ENCODE measurements at regions not wholly inside any gene's neighbourhood (a gene's known extent, or its start where the extent isn't known, plus 50 kb on each side); places are given as distances from the start of the nearest gene placed in this dataset.

- no peaks in the 10 kb centered on the region for H3K27me3 ChIP-seq (ENCODE audit: insufficient read depth, low read length)
- no peak for TF ChIP-seq CTCF (IDR thresholded peaks at IDR 0.05; ENCODE audit: extremely low read depth, low read depth, low read length)
- H4K20me1 ChIP-seq (ENCODE audit: insufficient read depth, low read length): no peaks in the 10 kb centered on the region
- no peaks in the 10 kb centered on the region for H3K9me3 ChIP-seq (ENCODE audit: low read depth, low read length)
- no peak overlapping the region for H3K4me3 ChIP-seq (ENCODE audit: insufficient read depth, low read length)
- H2AFZ ChIP-seq (ENCODE audit: low read length): no peak overlapping the region
- no peaks in the 10 kb centered on the region for H3K79me2 ChIP-seq (ENCODE audit: insufficient read depth, low read length)
- H3K36me3 ChIP-seq (ENCODE audit: insufficient read depth, low read length): no peaks in the 10 kb centered on the region
- no peak overlapping the region for H3K27ac ChIP-seq (ENCODE audit: low read depth, low read length)
- no peak for DNase-seq (ENCODE audit: insufficient read length, low spot score, missing footprints)
- H3K4me2 ChIP-seq (ENCODE audit: insufficient read depth, low read length): no peak overlapping the region
- no peaks in the 10 kb centered on the region for H3K4me1 ChIP-seq (ENCODE audit: insufficient read depth, low read length)
Measured at GRCh38 chr10:6944436-6944835, 364.4 kb upstream of the PRKCQ start.

GRCh38 chr10:6938384-6938783, 358.3 kb upstream of the PRKCQ start:
- no peak for DNase-seq (ENCODE audit: insufficient read length, low spot score, missing footprints)

GRCh38 chr10:6936931-6937330, 356.9 kb upstream of the PRKCQ start:
- H4K20me1 ChIP-seq (ENCODE audit: insufficient read depth, low read length): no peaks in the 10 kb centered on the region
- no peak for TF ChIP-seq CTCF (IDR thresholded peaks at IDR 0.05; ENCODE audit: extremely low read depth, low read depth, low read length)
- DNase-seq (ENCODE audit: insufficient read length, low spot score, missing footprints): no peak

More at GRCh38 chr10:6938384-6938783, 358.3 kb upstream of the PRKCQ start:
- Histone ChIP-seq H4K20me1 (ENCODE audit: insufficient read depth, low read length) (no peaks in the 10 kb centered on the region), H3K36me3 (ENCODE audit: insufficient read depth, low read length) (no peaks in the 10 kb centered on the region), H3K9me3 (ENCODE audit: low read depth, low read length) (no peaks in the 10 kb centered on the region), H3K4me3 (ENCODE audit: insufficient read depth, low read length) (no peak overlapping the region), H3K4me2 (ENCODE audit: insufficient read depth, low read length) (no peak overlapping the region), H3K27me3 (ENCODE audit: insufficient read depth, low read length) (no peaks in the 10 kb centered on the region), H3K79me2 (ENCODE audit: insufficient read depth, low read length) (no peaks in the 10 kb centered on the region), H3K4me1 (ENCODE audit: insufficient read depth, low read length) (no peaks in the 10 kb centered on the region), H3K27ac (ENCODE audit: low read depth, low read length) (no peak overlapping the region), H2AFZ (ENCODE audit: low read length) (no peak overlapping the region)
- TF ChIP-seq CTCF (IDR thresholded peaks at IDR 0.05; ENCODE audit: extremely low read depth, low read depth, low read length): no peak

GRCh38 chr10:6929148-6929830, 349.2 kb upstream of the PRKCQ start:
- no peaks in the 10 kb centered on the region for H4K20me1 ChIP-seq (ENCODE audit: insufficient read depth, low read length)
- no peak overlapping the region for H3K27ac ChIP-seq (ENCODE audit: low read depth, low read length)
- no peaks in the 10 kb centered on the region for H3K36me3 ChIP-seq (ENCODE audit: insufficient read depth, low read length)
- no peak overlapping the region for H2AFZ ChIP-seq (ENCODE audit: low read length)
- no peaks in the 10 kb centered on the region for H3K27me3 ChIP-seq (ENCODE audit: insufficient read depth, low read length)
- no peak overlapping the region for H3K4me3 ChIP-seq (ENCODE audit: insufficient read depth, low read length)
- no peak for TF ChIP-seq CTCF (IDR thresholded peaks at IDR 0.05; ENCODE audit: extremely low read depth, low read depth, low read length)
- DNase-seq (ENCODE audit: insufficient read length, low spot score, missing footprints): no peak
- no peaks in the 10 kb centered on the region for H3K79me2 ChIP-seq (ENCODE audit: insufficient read depth, low read length)
- H3K9me3 ChIP-seq (ENCODE audit: low read depth, low read length): no peaks in the 10 kb centered on the region
- H3K4me1 ChIP-seq (ENCODE audit: insufficient read depth, low read length): no peaks in the 10 kb centered on the region
- H3K4me2 ChIP-seq (ENCODE audit: insufficient read depth, low read length): no peak overlapping the region

More at GRCh38 chr10:6936931-6937330, 356.9 kb upstream of the PRKCQ start:
- Histone ChIP-seq H3K36me3 (ENCODE audit: insufficient read depth, low read length) (no peaks in the 10 kb centered on the region), H3K4me1 (ENCODE audit: insufficient read depth, low read length) (no peaks in the 10 kb centered on the region), H3K79me2 (ENCODE audit: insufficient read depth, low read length) (no peaks in the 10 kb centered on the region), H3K9me3 (ENCODE audit: low read depth, low read length) (no peaks in the 10 kb centered on the region), H3K27me3 (ENCODE audit: insufficient read depth, low read length) (no peaks in the 10 kb centered on the region), H3K27ac (ENCODE audit: low read depth, low read length) (no peak overlapping the region), H3K4me2 (ENCODE audit: insufficient read depth, low read length) (no peak overlapping the region), H2AFZ (ENCODE audit: low read length) (no peak overlapping the region), H3K4me3 (ENCODE audit: insufficient read depth, low read length) (no peak overlapping the region)

Measured in osteoblast (primary cell).